Adipose tissue (tissue), 3 donors: ENCODE measurements at regions not wholly inside any gene's neighbourhood (a gene's known extent, or its start where the extent isn't known, plus 50 kb on each side); places are given as distances from the start of the nearest gene placed in this dataset.
"Not testable (repeated sequence)": the region's sequence is repeated elsewhere in the genome, so short reads cannot be mapped to it uniquely, and the experiment has no call there.

ENCODE experiments used
- H3K27ac ChIP-seq: one replicate; pipeline ENCODE4 v1.5.1; 2013; ENCODE audit warnings: low read depth, low read length
- WGBS, 3 donors: extraction: QIAGEN DNeasy Blood & Tissue Kit; methylation state at CpG; one replicate each; pipeline ENCODE4 v1.1.7; 2013; 5-methylcytosine and 5-hydroxymethylcytosine counted together
- donor health status: healthy with polysubstance abuse.
- donor health status: Bipolar disorder and iron deficiency.
- donor health status: healthy.

DNA sequence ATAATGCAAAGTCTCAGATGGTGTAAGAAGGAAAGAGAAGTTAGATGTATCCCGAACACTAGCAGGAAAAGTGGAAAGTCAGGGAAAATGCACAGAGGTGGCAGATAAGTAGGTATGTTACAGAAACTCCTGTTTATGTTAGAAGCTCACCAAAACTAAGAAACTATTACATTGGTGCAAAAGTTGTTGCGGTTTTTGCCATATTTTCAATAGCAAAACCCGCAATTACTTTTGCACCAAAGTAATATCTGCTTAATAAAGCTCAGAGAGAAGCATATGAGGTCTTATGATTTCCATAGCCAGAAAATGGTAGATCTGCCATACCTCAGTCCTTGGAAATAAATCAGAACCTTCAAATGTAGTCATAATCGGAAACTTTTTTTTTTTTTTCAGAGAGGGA lies 1035.6 kb downstream of the PCDH7 start:
- WGBS, 3 donors, result 61 to 80% (median 64%) methylated on average over 4 of the region's 4 CpGs
- H3K27ac ChIP-seq, result no peak overlapping the region

DNA sequence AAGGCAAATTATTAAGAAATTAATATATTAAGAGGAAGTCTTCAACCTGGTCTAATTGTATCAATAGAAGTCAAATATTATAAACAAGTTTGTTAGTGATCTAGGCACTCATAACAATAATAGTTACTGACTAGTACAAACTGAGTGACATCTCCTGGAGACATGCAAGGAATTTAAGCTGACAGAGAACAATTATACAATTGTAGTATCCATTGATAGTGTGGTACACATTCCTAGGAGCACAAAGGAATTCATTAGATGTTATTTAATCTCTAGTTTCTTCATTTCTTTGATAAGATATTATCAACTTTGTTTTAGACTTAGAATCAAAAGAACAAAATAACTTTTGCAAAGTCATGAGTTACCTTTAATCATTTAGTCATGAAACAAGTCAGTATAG lies 1048.6 kb downstream of the PCDH7 start:
- no peak overlapping the region for H3K27ac ChIP-seq

DNA sequence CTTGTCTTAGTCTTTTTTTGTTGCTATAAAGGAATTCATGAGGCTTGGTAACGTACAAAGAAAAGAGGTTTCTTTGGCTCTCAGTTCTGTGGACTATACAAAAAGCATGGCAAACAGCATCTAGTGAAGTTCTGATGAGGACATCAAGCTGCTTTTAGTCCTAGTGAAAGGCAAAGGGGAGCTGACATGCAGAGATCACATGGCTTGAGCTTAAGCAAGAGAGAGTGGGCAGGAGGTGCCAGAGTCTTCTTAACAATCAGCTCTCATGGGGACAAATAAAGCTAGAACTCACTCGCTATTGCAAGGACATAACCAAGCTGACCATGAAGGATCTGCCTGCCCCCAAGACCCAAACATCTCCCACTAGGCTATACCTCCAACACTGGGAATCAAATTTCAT lies 1063.1 kb downstream of the PCDH7 start:
- 81 to 90% (median 89%) methylated on average over 2 of the region's 2 CpGs for WGBS, 3 donors
- no peak overlapping the region for H3K27ac ChIP-seq

DNA sequence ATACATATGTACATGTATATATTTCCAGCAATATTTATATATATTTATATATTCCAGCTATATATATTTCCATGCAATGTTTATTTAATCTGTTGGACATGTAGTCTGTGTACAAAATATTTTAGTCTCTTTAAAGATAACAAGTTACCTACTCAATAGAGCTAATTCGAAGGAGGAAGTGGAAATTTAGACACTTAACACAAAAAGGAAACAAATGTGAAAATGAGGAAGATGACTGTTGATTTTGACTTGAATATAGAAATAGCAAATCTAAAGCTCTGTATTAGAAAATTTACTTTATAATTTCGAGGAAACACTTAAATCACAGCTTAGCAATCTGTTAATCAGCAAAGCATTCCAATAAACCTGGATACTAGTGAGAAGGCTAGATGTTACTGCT lies 1064.4 kb downstream of the PCDH7 start:
- no peak overlapping the region for H3K27ac ChIP-seq
- 27 to 49% (median 32%) methylated on average over 2 of the region's 2 CpGs for WGBS, 3 donors

DNA sequence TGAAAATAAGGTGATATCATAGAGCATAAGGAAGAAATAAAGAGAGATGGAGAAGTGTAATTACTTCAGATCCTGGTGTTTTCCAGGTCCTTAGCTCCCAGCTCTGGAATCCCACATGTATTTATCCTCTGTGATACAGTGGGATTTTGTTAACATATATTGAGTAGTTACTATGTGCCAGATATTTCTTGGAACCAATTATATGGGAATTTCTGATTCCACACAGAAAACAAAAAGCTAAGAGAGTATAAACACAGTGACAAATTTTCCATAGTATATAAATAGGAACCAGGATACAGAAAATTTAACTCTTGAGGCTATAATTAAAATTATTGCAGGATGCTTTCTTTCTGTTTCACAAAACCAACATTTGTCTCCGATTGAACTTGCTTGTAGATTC lies 1067.5 kb downstream of the PCDH7 start:
- 54 to 81% (median 66%) methylated on average over 1 of the region's 1 CpG for WGBS, 3 donors
- H3K27ac ChIP-seq, result no peak overlapping the region

DNA sequence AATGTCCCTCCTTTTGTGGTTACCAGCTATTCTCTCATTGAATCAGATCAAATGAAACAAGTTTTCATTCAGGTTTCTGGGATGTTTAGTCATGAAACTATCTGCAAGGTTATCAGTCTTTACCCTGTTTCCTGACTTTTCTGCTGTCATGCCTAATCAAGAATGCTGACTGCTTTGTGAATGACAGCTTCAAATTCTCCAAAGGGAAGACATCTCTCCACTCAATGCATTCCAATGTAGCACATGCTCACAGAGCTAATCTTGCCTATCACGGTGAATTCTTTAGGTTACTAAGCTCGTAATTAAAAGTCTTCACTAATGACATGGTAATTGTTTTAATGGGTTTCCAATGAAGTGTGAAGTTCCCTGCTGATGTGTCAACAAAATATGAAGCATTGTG lies 1068.5 kb downstream of the PCDH7 start:
- no peak overlapping the region for H3K27ac ChIP-seq
- WGBS, 3 donors, result 32 to 79% (median 75%) methylated on average over 2 of the region's 2 CpGs

DNA sequence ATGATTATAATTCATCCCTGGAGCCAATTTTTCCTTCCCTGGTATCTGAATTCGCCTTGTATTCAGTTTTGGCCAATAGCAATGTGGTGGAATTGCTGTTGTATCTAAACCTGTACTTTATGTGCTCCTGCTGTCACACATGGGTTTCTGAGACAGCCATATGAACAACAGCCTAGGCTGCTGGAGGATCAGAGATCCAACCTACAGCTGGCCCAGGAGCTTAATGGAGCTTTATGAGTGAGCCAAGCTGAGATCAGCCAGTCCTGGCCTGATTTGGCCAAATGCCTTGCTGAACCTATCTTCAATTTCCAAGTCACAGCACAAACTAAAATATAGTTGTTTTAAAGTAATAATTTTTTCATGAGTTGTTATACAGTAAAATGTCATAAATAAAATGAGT lies 1071.5 kb downstream of the PCDH7 start:
- no peak overlapping the region for H3K27ac ChIP-seq
- WGBS, 3 donors, result 58 to 81% (median 74%) methylated on average over 1 of the region's 1 CpG

DNA sequence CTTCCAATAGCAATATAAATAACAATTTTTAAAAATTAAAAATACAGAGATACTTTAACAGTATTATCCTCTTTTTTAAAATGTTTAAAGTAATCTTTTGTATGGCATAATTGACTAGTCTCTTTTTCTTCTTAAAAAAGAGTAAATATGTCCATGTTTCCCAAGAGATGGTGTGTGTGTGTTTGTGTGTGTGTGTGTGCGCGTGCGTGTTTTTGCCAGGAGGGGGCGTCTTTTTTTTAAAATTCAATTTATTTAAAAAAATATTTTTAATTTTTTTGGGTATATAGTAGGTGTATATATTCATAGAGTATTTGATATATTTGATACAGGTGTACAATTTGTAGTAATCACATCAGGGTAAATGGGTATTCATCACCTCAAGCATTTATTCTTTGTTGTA lies 1073.7 kb downstream of the PCDH7 start:
- 67 to 82% (median 69%) methylated on average over 4 of the region's 4 CpGs for WGBS, 3 donors
- H3K27ac ChIP-seq, result no peak overlapping the region

DNA sequence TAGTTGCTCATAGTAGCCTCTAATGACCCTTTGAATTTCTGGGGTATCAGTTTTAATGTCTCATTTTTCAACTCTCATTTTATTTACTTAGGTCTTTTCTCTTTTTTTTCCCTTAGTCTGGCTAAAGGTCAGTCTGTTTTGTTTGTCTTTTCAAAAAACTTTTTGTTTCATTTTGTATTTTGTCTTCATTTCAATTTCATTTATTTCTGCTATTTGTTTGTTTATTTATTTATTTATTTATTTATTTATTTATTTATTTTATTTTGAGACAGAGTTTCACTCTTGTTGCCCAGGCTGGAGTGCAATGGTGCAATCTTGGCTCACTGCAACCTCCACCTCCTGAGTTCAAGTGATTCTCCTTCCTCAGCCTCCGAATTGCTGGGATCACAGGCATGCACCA lies 1076.9 kb downstream of the PCDH7 start:
- H3K27ac ChIP-seq, result not testable (repeated sequence)
- 93 to 100% (median 95%) methylated on average over 1 of the region's 1 CpG for WGBS, 3 donors

DNA sequence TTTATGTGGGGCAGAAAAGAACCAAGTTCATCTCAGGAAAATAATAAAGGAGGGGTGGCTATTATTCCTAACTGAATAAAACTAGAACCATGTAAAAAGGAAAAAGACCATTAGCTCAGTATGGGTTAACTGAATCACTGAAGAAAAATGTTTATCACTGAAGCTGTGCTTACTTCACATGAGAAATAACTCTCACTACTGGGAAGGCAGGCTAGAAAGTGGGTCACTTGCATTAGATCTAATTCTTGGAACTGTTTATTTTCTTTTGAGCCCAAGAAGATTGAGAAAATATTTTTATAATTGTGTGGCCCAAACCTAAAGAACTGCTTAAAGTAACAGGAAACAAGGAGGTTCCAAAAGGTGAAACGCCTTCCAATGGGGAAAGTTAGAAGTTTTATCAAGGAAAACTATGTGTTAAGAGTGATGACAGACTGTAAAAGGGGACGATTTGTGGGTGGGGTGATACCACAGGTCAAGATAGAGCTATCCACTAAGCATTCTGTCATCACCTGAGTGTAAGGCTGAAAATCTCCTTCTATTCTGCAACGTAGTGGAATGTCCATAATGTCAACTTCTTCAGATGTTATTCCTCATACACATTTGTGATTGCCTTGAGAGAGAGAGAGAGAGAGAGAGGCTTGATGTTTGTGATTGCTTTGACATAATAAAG lies 1083.5 kb downstream of the PCDH7 start:
- H3K27ac ChIP-seq, result no peak overlapping the region
- 36 to 54% (median 38%) methylated on average over 3 of the region's 3 CpGs for WGBS, 3 donors

DNA sequence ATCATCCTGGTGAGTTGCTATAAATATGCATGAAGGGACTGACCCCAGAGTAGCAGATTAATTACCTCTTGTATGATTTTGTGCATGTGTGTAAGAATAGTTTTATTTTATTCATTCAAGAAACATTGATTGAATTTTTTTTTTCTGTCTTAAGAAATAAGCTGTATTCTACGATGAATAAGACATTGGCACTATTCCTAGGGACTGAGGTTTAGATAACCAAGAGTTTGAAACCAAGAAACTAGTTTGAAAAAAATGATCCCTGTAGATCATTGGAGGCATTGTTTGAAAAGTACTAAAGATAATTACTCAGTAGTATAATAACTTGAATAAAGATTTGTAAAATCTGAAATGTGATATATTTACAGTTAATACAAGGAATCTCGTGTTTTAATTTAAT lies 1086.9 kb downstream of the PCDH7 start:
- no peak overlapping the region for H3K27ac ChIP-seq
- WGBS, 3 donors, result 63 to 74% (median 66%) methylated on average over 2 of the region's 2 CpGs

DNA sequence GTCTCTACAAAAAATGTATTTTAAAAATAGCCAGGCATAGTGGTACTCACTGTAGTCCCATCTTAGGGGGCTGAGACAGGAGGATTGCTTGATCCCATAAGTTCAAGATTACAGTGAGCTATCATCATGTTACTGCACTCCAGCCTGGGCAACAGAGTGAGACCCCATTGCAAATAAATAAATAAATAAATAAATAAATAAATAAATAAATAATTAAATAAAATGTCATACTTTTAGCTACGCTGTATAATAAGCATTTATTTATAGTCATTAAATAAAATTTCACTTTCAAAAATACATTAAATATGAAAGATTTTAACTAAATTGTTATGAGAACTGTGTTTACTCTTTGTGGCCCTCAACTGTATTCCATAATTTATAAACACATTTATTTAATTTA lies 1124.2 kb downstream of the PCDH7 start:
- H3K27ac ChIP-seq, result no peak overlapping the region
- 65 to 89% (median 86%) methylated on average over 1 of the region's 1 CpG for WGBS, 3 donors

DNA sequence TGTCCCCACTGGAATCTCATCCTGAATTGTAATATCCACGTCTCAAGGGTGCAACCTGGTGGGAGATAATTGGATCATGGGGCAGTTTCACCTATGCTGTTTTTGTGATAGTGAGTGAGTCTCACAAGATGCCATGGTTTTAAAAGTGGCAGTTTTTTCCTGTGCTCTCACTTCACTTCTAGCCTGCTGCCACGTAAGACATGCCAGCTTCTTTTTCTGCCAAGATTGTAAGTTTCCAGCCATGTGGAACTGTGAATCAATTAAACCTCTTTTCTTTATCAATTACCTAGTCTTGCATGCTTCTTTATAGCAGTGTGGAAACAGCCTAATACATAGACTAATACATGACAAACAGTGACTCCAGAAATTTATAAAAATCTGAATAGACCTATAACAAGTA lies 1131.8 kb downstream of the PCDH7 start:
- no peak overlapping the region for H3K27ac ChIP-seq
- WGBS, 3 donors, result 55 to 77% (median 66%) methylated on average over 2 of the region's 2 CpGs

DNA sequence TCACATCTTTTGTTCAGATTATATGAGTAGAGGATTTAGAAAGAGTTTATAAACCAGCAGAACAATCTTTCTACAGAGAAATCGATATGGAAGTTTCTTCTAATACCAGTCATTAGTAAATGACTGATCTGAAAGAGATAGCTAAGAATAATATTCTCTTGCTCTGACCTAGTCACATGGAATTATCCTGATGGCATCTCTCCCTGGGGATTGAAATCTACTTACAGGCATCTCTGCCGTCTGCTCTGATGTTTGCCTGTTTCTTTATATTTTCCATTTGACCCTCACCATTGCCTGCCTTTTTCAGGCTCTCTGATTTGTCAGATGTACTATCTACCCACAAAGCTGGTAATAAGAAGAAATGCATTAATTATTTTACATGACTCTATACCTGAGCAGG lies 1157.3 kb downstream of the PCDH7 start:
- no peak overlapping the region for H3K27ac ChIP-seq
- WGBS, 3 donors, result 68 to 76% (median 74%) methylated on average over 2 of the region's 2 CpGs

DNA sequence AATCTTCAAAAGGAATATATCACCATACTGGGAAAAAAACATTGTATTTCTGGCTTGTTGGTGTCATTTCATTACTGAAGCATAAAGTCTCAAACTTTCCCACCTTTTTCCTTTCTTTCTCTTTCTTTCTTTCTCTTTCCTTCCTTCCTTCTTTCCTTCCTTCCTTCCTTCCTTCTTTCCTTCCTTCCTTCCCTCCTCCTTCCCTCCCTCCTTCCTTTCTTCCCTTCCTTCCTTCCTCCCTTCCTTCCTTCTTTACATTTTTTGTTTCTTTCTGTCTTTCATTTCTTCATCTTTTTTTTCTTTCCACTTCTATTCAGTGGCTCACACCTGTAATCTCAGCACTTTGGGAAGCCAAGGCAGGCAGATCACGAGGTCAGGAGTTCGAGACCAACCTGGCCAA lies 1160.7 kb downstream of the PCDH7 start:
- whole genome bisulfite sequencing, 3 donors, result 31 to 68% (median 66%) methylated on average over 2 of the region's 2 CpGs
- not testable (repeated sequence) for H3K27ac ChIP-seq

DNA sequence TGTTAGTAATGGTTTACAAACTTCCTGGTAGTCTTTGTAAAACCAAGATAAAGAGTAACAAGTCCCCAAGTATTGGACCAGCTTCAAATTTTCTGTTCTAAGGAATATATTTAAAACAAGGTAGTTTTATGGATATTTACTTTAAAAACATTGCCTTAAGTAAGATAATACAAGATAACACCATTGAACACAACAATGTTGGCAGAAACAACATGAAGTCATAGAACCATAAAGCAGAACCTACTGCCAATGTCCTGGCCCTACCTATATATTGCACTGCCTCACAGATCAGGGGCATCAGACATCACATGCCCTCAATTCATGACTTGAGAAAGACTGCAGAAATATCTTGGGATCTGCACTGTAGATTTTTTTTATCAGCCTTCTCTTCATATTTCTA lies 1176.2 kb downstream of the PCDH7 start:
- H3K27ac ChIP-seq, result no peak overlapping the region

DNA sequence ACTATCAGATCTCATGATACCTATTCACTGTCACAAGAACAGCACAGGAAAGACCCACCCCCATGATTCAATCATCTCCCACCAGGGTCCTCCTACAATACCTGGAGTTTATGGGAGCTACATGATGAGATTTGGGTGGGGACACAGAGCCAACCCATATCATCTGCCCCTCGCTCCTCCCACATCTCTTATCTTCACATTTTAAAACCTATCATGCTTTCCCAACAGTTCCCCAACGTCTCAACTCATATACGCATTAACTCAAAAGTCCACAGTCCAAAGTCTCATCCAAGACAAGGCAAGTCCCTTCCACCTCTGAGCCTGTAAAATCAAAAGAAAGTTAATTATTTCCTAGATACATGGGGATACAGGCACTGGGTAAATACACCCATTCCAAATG lies 1185.2 kb downstream of the PCDH7 start:
- no peak overlapping the region for H3K27ac ChIP-seq
- WGBS, 3 donors, result 45 to 84% (median 83%) methylated on average over 3 of the region's 3 CpGs

DNA sequence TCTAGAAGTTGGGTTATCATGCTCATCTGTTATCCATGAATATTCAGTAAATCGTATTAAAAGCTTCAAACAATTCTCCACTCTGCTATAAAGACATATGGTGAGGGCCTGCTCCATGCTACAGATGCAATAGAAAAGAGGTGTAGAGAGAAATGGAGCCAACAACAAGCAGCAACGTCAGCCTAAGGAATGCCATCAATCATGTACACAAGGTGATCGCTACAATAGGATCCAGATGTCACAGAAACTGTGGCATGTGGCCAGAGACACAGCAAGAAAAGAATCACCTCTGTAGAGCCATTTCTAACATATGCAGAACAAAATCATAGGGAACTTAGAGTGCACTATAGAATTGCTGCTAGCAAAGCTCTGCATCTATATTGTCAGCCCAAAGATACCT lies 1188.1 kb downstream of the PCDH7 start:
- no peak overlapping the region for H3K27ac ChIP-seq
- 36 to 52% (median 40%) methylated on average over 3 of the region's 3 CpGs for WGBS, 3 donors

DNA sequence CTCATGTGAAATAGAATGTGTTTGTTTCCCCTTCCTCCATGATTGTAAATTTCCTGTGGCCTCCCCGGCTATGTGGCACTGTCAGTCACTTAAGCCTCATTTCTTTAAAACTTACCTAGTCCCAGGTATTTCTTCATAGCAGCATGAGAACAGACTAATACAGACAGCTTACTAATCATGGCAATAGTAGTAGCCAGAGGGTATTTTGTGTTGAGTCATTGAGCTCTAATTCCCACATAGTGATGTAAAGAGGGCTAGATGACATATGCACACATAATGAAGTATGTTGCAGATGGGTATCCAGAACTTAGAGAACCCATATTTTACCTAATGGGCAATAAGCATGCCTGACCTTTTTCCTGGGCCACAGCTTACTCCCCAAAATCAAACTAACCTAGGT lies 1197.2 kb downstream of the PCDH7 start:
- WGBS, 3 donors, result 85 to 90% (median 86%) methylated on average over 1 of the region's 1 CpG
- no peak overlapping the region for H3K27ac ChIP-seq

DNA sequence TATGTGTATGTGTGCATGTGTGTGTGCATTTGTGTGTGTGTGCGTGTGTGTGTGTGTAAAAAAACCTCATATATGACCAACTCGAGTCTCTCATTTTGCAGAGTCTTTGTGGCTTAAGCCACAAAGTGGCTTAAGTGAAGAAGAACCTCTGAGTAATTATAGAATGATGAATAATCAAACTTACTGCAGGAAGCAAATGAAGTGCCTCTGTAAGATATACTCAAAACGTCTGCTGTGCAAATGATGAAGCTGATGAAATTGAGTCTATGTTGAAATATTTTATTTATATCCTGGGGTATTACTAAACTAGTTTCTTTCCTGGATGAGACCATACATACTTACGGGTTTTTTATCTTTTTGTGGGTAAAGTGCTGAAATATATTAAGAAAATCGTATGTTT lies 1198.7 kb downstream of the PCDH7 start:
- no peak overlapping the region for H3K27ac ChIP-seq
- WGBS, 3 donors, result 40 to 52% (median 46%) methylated on average over 5 of the region's 5 CpGs

DNA sequence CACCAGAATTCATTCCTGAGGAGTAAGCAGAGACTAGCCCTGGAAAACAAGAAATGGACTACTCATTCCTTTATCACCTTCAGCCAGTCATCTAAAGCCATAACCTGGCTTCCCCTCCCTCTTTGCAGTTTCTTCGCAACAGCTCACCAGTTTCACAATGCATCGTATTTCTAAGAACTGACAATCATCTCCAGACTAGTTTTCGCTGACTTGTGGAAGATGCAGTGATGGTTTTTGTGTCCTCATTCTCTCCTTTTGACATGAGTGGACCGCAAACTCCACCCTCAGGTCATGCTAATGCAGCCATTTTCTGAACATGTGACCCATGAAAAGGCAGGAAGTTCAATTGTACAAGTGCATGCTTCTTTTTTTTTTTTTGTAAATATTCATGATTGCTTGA lies 1203.5 kb downstream of the PCDH7 start:
- H3K27ac ChIP-seq, result no peak overlapping the region
- 88 to 94% (median 92%) methylated on average over 4 of the region's 4 CpGs for WGBS, 3 donors
